HPDE6-E6E7 (cell line): ENCODE measurements at regions not wholly inside any gene's neighbourhood (a gene's known extent, or its start where the extent isn't known, plus 50 kb on each side); places are given as distances from the start of the nearest gene placed in this dataset.
A peak's percentile ranks its signal among the peaks of the same experiment; 100 is the strongest.

Source experiments
- DNase-seq: peaks from one replicate; pipeline ENCODE4 v3.0.0; 2011; ENCODE audit warnings: missing footprints; ENCODE audit errors: extremely low spot score

- no peak for DNase-seq
Measured at GRCh38 chr2:217304582-217304981, 444.7 kb upstream of the TNP1 start.

- no peak for DNase-seq
Measured at GRCh38 chr2:217302856-217303255, 443.0 kb upstream of the TNP1 start.

- no peak for DNase-seq
Measured at GRCh38 chr2:217301142-217301925, 441.5 kb upstream of the TNP1 start.

- DNase-seq: no peak
Measured at GRCh38 chr2:217299590-217299989, 439.7 kb upstream of the TNP1 start.

- no peak for DNase-seq
Measured at GRCh38 chr2:217297096-217297495, 437.2 kb upstream of the TNP1 start.

GRCh38 chr2:217294818-217295217, 435.0 kb upstream of the TNP1 start:
- DNase-seq: no peak

GRCh38 chr2:217294211-217294610, 434.3 kb upstream of the TNP1 start:
- no peak for DNase-seq

- no peak for DNase-seq
Measured at GRCh38 chr2:217293607-217294006, 433.7 kb upstream of the TNP1 start.

- no peak for DNase-seq
Measured at GRCh38 chr2:217293046-217293445, 433.2 kb upstream of the TNP1 start.

- DNase-seq: no peak
Measured at GRCh38 chr2:217291259-217291658, 431.4 kb upstream of the TNP1 start.

- DNase-seq: no peak
Measured at GRCh38 chr2:217290467-217290866, 430.6 kb upstream of the TNP1 start.

GRCh38 chr2:217289907-217290280, 430.0 kb upstream of the TNP1 start:
- DNase-seq: peak; percentile 16

GRCh38 chr2:217289177-217289906, 429.5 kb upstream of the TNP1 start:
- no peak for DNase-seq

GRCh38 chr2:217288472-217289063, 428.7 kb upstream of the TNP1 start:
- no peak for DNase-seq

- DNase-seq: no peak
Measured at GRCh38 chr2:217286833-217287232, 427.0 kb upstream of the TNP1 start.

- no peak for DNase-seq
Measured at GRCh38 chr2:217285926-217286325, 426.1 kb upstream of the TNP1 start.

GRCh38 chr2:217283460-217283859, 423.6 kb upstream of the TNP1 start:
- DNase-seq: no peak

- DNase-seq: no peak
Measured at GRCh38 chr2:217282531-217282930, 422.7 kb upstream of the TNP1 start.

- DNase-seq: no peak
Measured at GRCh38 chr2:217279556-217279955, 419.7 kb upstream of the TNP1 start.

- no peak for DNase-seq
Measured at GRCh38 chr2:217279140-217279539, 419.3 kb upstream of the TNP1 start.

GRCh38 chr2:217277646-217278398, 418.0 kb upstream of the TNP1 start:
- peak; percentile 16 for DNase-seq

GRCh38 chr2:217276433-217276832, 416.6 kb upstream of the TNP1 start:
- DNase-seq: no peak
